Spleen (tissue), 7 donors: ENCODE measurements at regions not wholly inside any gene's neighbourhood (a gene's known extent, or its start where the extent isn't known, plus 50 kb on each side); places are given as distances from the start of the nearest gene placed in this dataset.

Source experiments
- CTCF ChIP-seq, 11 experiments: fragments of 200-600 bp in 7 of 11; fragments of 450-650 bp in 4 of 11; sonication (generic) in 4 of 11; IDR thresholded peaks in 8 of 11; conservative IDR thresholded peaks in 3 of 11; 1 replicate in 7 of 11; 2 replicates in 4 of 11; pipeline versions ENCODE4 v1.4.0 to v1.8.0; 2016 to 2021; ENCODE audit warnings: antibody characterized with exemption in 11 of 11, inconsistent platforms in 4 of 11, mild to moderate bottlenecking in 1 of 11
- POLR2A ChIP-seq, 3 donors: fragments of 450-650 bp; IDR thresholded peaks; one replicate each; pipeline ENCODE4 v1.5.1; 2017; ENCODE audit warnings: antibody characterized with exemption in 3 of 3, mild to moderate bottlenecking in 1 of 3
- POLR2AphosphoS5 ChIP-seq, 3 donors: sonication (generic); formaldehyde crosslinking; IDR thresholded peaks; one replicate each; pipeline ENCODE4 v1.5.1; 2017; ENCODE audit warnings: antibody characterized with exemption in 3 of 3
- donor health status: DM: no; HTN: no; CAD: no; lungs with moderate emphysema.
- donor health status: DM: no; HTN: no; CAD: no.
- donor health status: DM: no; HTN: no; CAD: no.

GRCh38 chr22:27302501-27302900 is 499.1 kb downstream of the MN1 start:
- no peak for TF ChIP-seq CTCF (IDR thresholded peaks at IDR 0.05 in 8 of 11, conservative IDR thresholded peaks at IDR 0.05 in 3 of 11)
- TF ChIP-seq POLR2A (IDR thresholded peaks at IDR 0.05) = no peak
- TF ChIP-seq POLR2AphosphoS5 (IDR thresholded peaks at IDR 0.05) = no peak
